Thoracic aorta (tissue), 2 donors: ENCODE measurements at regions not wholly inside any gene's neighbourhood (a gene's known extent, or its start where the extent isn't known, plus 50 kb on each side); places are given as distances from the start of the nearest gene placed in this dataset.

ENCODE experiments used
- ATAC-seq: fragments of 150-250 bp; one replicate; pipeline ENCODE4 v1.8.0; 2017; ENCODE audit warnings: low read depth; ENCODE audit not compliant: insufficient number of reproducible peaks, low FRiP score
- DNase-seq: peaks from one replicate; pipeline ENCODE4 v3.0.0-alpha.2; 2020; ENCODE audit warnings: low spot score
- H3K27ac ChIP-seq, 2 donors: fragments of 200-600 bp; sonication (generic); 1 replicate in 1 of 2; 2 replicates in 1 of 2; pipeline ENCODE4 v1.5.1; 2016; ENCODE audit warnings: mild to moderate bottlenecking in 2 of 2, moderate library complexity in 2 of 2
- H3K27me3 ChIP-seq: fragments of 200-600 bp; sonication (generic); replicated peaks from 2 replicates; pipeline ENCODE4 v1.6.0; 2016; ENCODE audit warnings: mild to moderate bottlenecking; ENCODE audit not compliant: insufficient read depth
- H3K36me3 ChIP-seq: fragments of 200-600 bp; sonication (generic); one replicate; pipeline ENCODE4 v1.5.1; 2016
- H3K4me1 ChIP-seq, 2 donors: fragments of 200-600 bp; sonication (generic); 1 replicate in 1 of 2; 2 replicates in 1 of 2; pipeline versions ENCODE4 v1.5.1 to v1.6.0; 2016; ENCODE audit warnings: low read depth in 2 of 2, mild to moderate bottlenecking in 1 of 2; ENCODE audit not compliant: control insufficient read depth in 1 of 2
- H3K4me3 ChIP-seq: fragments of 200-600 bp; sonication (generic); 2 replicates; pipeline ENCODE4 v1.5.1; 2016; ENCODE audit warnings: mild to moderate bottlenecking
- H3K9me3 ChIP-seq: fragments of 200-600 bp; sonication (generic); 2 replicates; pipeline ENCODE4 v1.5.1; 2016
- CTCF ChIP-seq: fragments of 200-600 bp; sonication (generic); IDR thresholded peaks from one replicate; pipeline ENCODE4 v1.5.1; 2019; ENCODE audit warnings: antibody characterized with exemption

- Histone ChIP-seq H3K27me3 (no peaks in the 10 kb centered on the region), H3K4me3 (no peak overlapping the region), H3K4me1 (no peaks in the 10 kb centered on the region), H3K36me3 (no peaks in the 10 kb centered on the region), H3K27ac (no peak overlapping the region), H3K9me3 (no peaks in the 10 kb centered on the region)
- ATAC-seq, result no peak
- no peak for DNase-seq
- no peak for TF ChIP-seq CTCF
These were observed 830.2 kb downstream of the DHX35 start for GRCh38 chr20:39792334-39792733.

- no peak for ATAC-seq
- no peak for DNase-seq
These were observed 827.3 kb downstream of the DHX35 start for GRCh38 chr20:39789411-39789810.

GRCh38 chr20:39785252-39785917, 823.2 kb downstream of the DHX35 start:
- no peaks in the 10 kb centered on the region for H3K9me3 ChIP-seq
- no peak for TF ChIP-seq CTCF
- H3K27me3 ChIP-seq, result no peaks in the 10 kb centered on the region
- no peaks in the 10 kb centered on the region for H3K36me3 ChIP-seq
- H3K4me3 ChIP-seq, result no peak overlapping the region
- DNase-seq (no peak), ATAC-seq (no peak)
- peak overlapping the region; percentile 44 to 54 for H3K27ac ChIP-seq
- peaks cover 9 to 19% of the 10 kb centered on the region in 2 donors for H3K4me1 ChIP-seq

More at GRCh38 chr20:39789411-39789810, 827.3 kb downstream of the DHX35 start:
- H3K9me3 ChIP-seq, result no peaks in the 10 kb centered on the region
- no peak for TF ChIP-seq CTCF
- no peak overlapping the region for H3K4me3 ChIP-seq
- H3K27ac ChIP-seq, result no peak overlapping the region
- peaks cover 9 to 19% of the 10 kb centered on the region in 2 donors for H3K4me1 ChIP-seq
- no peaks in the 10 kb centered on the region for H3K36me3 ChIP-seq
- no peaks in the 10 kb centered on the region for H3K27me3 ChIP-seq

GRCh38 chr20:39784693-39785092, 822.5 kb downstream of the DHX35 start:
- no peak for ATAC-seq
- H3K27ac ChIP-seq, result peak overlapping the region; percentile 44 to 54
- TF ChIP-seq CTCF, result no peak

GRCh38 chr20:39778847-39779604, 816.9 kb downstream of the DHX35 start:
- no peaks in the 10 kb centered on the region for H3K9me3 ChIP-seq
- H3K36me3 ChIP-seq, result no peaks in the 10 kb centered on the region
- no peak for ATAC-seq
- no peak for TF ChIP-seq CTCF
- no peak for DNase-seq
- peaks cover 7 to 17% of the 10 kb centered on the region in 2 donors for H3K4me1 ChIP-seq
- H3K27me3 ChIP-seq, result no peaks in the 10 kb centered on the region
- no peak overlapping the region for H3K4me3 ChIP-seq
- H3K27ac ChIP-seq, result no peak overlapping the region

More at GRCh38 chr20:39784693-39785092, 822.5 kb downstream of the DHX35 start:
- DNase-seq, result no peak
- no peaks in the 10 kb centered on the region for H3K27me3 ChIP-seq
- H3K4me3 ChIP-seq, result no peak overlapping the region
- no peaks in the 10 kb centered on the region for H3K36me3 ChIP-seq
- no peaks in the 10 kb centered on the region for H3K9me3 ChIP-seq
- peaks cover 9 to 19% of the 10 kb centered on the region in 2 donors for H3K4me1 ChIP-seq
